ENCODE measurements at regions not wholly inside any gene's neighbourhood (a gene's known extent, or its start where the extent isn't known, plus 50 kb on each side); places are given as distances from the start of the nearest gene placed in this dataset.

- no peak for DNase-seq (ENCODE audit: extremely low read depth in 1 of 2, low read depth in 1 of 2)
These were observed 554.3 kb upstream of the CLINT1 start for GRCh38 chr5:158413122-158413680.

GRCh38 chr5:158410976-158411375, 552.0 kb upstream of the CLINT1 start:
- DNase-seq (ENCODE audit: extremely low read depth in 1 of 2, low read depth in 1 of 2): no peak

- DNase-seq (ENCODE audit: extremely low read depth in 1 of 2, low read depth in 1 of 2): no peak
These were observed 550.6 kb upstream of the CLINT1 start for GRCh38 chr5:158409507-158409906.

- DNase-seq (ENCODE audit: extremely low read depth in 1 of 2, low read depth in 1 of 2): no peak
These were observed 548.9 kb upstream of the CLINT1 start for GRCh38 chr5:158407824-158408195.

- DNase-seq (ENCODE audit: extremely low read depth in 1 of 2, low read depth in 1 of 2): no peak
These were observed 548.2 kb upstream of the CLINT1 start for GRCh38 chr5:158406884-158407823.

GRCh38 chr5:158398360-158399201, 539.6 kb upstream of the CLINT1 start:
- no peak for DNase-seq (ENCODE audit: extremely low read depth in 1 of 2, low read depth in 1 of 2)

GRCh38 chr5:158397278-158397677, 538.3 kb upstream of the CLINT1 start:
- DNase-seq (ENCODE audit: extremely low read depth in 1 of 2, low read depth in 1 of 2): no peak

- no peak for DNase-seq (ENCODE audit: extremely low read depth in 1 of 2, low read depth in 1 of 2)
These were observed 535.2 kb upstream of the CLINT1 start for GRCh38 chr5:158394102-158394501.

- DNase-seq (ENCODE audit: extremely low read depth in 1 of 2, low read depth in 1 of 2): no peak
These were observed 534.5 kb upstream of the CLINT1 start for GRCh38 chr5:158393457-158393856.

GRCh38 chr5:158392753-158393152, 533.8 kb upstream of the CLINT1 start:
- no peak for DNase-seq (ENCODE audit: extremely low read depth in 1 of 2, low read depth in 1 of 2)

GRCh38 chr5:158390577-158390976, 531.6 kb upstream of the CLINT1 start:
- no peak for DNase-seq (ENCODE audit: extremely low read depth in 1 of 2, low read depth in 1 of 2)

GRCh38 chr5:158389786-158390185, 530.8 kb upstream of the CLINT1 start:
- DNase-seq (ENCODE audit: extremely low read depth in 1 of 2, low read depth in 1 of 2): no peak

- DNase-seq (ENCODE audit: extremely low read depth in 1 of 2, low read depth in 1 of 2): no peak
These were observed 529.1 kb upstream of the CLINT1 start for GRCh38 chr5:158388021-158388420.

GRCh38 chr5:158387499-158387898, 528.6 kb upstream of the CLINT1 start:
- no peak for DNase-seq (ENCODE audit: extremely low read depth in 1 of 2, low read depth in 1 of 2)

GRCh38 chr5:158385982-158386381, 527.0 kb upstream of the CLINT1 start:
- no peak for DNase-seq (ENCODE audit: extremely low read depth in 1 of 2, low read depth in 1 of 2)

- no peak for DNase-seq (ENCODE audit: extremely low read depth in 1 of 2, low read depth in 1 of 2)
These were observed 525.9 kb upstream of the CLINT1 start for GRCh38 chr5:158384535-158385481.

GRCh38 chr5:158383486-158383885, 524.5 kb upstream of the CLINT1 start:
- DNase-seq (ENCODE audit: extremely low read depth in 1 of 2, low read depth in 1 of 2): no peak

- no peak for DNase-seq (ENCODE audit: extremely low read depth in 1 of 2, low read depth in 1 of 2)
These were observed 523.5 kb upstream of the CLINT1 start for GRCh38 chr5:158382473-158382872.

GRCh38 chr5:158381614-158382160, 522.7 kb upstream of the CLINT1 start:
- DNase-seq (ENCODE audit: extremely low read depth in 1 of 2, low read depth in 1 of 2): no peak

GRCh38 chr5:158380661-158381060, 521.7 kb upstream of the CLINT1 start:
- DNase-seq (ENCODE audit: extremely low read depth in 1 of 2, low read depth in 1 of 2): no peak
